HK-2 (cell line): ENCODE measurements at regions not wholly inside any gene's neighbourhood (a gene's known extent, or its start where the extent isn't known, plus 50 kb on each side); places are given as distances from the start of the nearest gene placed in this dataset.
A peak's percentile ranks its signal among the peaks of the same experiment; 100 is the strongest.

Experiments
- DNase-seq: peaks from one replicate; pipeline ENCODE4 v3.0.0-alpha.2; 2018; ENCODE audit not compliant: unreplicated experiment

DNA sequence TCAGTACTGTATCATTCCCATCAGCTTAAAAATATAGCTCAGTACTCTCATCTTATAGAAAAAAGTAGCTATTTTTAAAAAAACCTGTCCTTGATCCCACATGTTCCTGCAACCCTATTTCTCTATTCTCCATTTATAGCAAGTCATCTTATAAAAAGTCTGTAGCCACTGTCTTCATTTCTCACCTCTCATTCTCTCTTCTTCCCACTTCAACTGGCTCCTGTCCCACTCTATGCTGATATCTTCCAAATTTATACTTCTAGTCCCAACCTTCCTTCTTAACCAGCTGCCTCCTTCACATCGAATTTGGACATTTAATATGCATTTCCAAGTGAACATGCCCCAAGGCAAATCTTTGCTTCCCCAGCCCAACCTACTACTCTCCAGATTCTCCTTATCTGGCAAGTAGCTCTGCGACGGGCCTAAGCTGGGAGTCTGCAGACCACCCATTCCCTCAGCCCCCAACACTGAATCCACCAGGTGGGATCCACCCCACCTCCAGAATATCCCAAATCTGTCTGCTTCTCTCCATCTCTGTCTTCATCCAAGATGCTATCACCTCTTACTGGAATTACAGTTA, 52.0 kb upstream of the TANC2 start:
- no peak for DNase-seq

DNA sequence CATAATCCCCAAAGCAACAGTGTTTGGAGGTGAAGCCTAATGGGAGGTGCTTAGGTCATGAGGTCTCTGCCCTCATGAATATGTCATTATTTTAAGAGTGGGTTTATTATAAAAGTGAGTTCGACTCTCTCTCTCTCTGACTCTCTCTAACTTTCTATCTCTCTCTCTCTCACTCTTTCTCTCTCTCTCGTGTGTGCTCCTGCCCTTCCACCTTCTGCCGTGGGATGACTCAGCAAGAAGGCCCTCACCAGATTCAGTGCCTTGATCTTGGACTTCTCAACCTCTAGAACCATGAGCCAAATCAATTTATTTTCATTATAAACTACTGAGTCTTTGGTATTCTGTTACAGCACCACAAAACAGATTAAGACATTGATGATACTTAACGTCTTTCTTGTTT, 53.7 kb upstream of the TANC2 start:
- DNase-seq, result no peak

DNA sequence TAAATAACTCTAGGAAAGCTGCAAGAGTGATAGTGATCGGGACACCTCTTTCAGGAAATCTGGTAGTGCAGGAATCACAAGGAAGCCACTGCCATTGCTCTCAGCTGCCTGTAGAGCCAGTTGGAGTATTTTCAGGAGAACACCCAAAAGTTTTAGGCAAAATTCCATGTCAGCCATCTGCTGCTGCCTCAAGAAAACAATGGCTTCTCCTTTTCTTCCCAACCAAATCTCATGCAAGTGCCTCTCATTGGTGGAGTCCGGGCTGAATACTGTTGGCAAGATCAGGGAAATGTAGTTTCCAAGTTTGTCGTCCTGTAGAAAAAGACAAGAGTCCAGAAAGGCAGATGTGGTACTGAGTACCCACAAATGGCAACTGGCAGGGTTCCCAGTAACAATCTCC, 54.9 kb upstream of the TANC2 start:
- no peak for DNase-seq

DNA sequence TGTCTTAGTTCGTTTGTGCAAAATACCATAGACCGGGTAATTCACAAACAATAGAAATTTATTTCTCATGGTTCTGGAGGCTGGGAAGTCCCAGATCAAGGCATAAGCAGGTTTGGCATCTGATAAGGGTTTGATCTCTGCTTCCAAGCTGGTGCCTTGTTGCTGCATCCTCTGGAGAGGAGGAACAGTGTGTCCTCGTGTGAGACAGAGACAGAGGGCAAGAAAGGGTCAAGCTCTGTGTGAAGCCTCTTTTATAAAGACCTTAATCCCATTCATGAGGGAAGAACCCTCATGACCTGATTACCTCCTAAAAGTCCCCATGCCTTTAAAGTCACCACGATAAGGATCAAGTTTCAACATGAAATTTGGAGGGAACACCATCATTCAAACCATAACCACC, 55.8 kb upstream of the TANC2 start:
- DNase-seq, result no peak

DNA sequence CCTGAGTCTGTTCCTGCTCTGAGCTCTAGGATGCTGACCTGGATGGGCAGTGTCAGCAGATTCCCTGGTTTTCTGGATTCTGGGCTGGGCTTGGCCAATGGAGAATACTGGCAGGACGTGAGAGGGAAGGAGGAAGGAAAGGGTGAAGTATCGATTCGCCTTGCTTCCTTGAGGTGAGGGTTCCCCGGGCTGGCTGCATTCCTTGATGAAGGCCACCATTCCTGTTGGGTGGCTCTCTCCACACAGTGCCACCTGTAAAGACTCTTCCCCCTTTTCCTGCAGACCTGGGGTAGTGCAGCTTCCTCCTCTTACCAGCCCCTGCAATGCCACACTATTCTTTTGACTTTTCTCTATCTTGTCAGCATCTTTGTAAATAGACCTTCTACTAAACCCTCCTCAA, 58.1 kb upstream of the TANC2 start:
- DNase-seq, result no peak

DNA sequence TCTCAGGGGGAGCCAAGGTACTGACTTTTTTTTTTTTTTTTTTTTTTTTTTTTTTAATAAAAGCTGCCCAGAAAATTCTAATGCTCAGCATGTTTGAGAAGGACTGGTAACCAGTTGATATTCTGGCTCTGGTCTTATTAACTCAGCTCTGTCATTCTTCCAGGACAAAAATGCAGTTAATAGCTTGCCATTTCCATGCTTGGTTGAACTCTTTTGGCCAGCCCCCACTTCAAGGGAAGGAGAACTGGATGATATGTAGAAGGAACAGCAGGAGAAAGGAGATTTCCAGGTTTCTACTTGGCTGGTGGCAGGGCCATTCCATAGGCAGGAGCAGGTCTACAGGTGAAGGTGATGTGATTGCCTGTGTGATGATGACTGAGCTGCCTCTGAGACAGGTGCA, 59.2 kb upstream of the TANC2 start:
- no peak for DNase-seq

DNA sequence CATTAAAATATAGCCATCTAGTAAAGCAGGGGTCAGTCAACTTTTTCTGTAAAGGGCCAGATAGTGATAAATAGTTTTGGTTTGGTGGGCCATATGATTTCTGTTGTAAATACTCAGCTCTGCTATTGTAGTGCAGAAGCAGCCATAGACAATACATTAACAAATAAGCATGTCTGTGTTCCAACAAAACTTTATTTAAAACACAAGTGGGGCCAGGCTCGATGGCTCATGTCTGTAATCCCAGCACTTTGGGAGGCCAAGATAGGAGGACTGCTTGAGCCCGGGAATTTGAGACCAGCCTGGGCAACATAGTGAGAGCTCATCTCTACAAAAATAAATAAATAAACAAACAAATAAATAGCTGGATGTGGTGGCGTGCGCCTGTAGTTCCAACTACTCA, 60.8 kb upstream of the TANC2 start:
- DNase-seq, result no peak

DNA sequence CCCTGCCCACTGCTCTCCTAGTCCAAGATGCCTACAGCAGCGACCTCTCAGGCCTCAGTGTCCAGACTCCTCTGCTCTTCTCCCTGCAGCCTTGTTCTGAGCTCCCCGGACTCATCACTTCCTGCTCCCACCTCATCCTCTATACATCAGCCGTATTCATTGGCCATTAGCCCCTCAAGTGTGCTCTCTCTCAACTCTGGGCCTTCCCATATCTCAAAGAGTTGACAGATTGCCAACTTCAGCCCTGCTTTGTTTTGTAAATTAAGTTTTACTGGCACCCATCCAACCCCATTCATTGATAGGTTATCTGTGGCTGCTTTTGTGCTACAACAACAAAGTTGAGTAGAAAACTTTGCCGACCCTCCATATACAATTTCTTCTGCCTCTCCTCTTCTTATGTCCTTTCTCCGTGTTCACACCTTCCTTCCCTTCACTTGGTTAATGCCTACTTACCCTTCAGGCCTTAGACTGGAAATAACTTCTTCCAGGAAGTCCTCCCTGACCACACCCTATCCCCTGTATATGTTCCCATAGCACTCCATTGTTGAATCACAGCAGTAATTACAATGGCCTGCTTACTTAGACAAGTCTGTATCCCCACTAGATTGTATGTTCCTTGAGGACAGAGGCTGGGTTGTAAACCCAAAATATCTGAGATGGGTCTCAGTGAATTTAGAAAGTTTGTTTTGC, 63.4 kb upstream of the TANC2 start:
- no peak for DNase-seq

DNA sequence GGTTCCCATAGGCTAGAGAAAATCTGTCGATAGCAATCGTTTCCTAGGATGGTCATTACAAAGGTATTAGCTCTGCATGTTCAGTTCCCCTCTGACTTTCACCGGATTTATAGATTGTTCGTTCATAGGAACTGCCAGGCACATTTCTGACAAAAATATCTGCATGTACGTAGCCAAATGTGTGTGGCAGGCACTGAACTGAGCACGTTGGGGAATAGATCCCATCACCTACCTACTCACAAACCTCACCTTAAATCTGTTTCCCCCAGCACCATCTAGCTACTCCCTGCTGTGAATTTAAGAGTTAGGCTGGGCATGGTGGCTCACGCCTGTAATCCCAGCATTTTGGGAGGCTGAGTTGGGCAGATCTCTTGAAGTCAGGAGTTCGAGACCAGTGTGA, 64.5 kb upstream of the TANC2 start:
- DNase-seq, result no peak

DNA sequence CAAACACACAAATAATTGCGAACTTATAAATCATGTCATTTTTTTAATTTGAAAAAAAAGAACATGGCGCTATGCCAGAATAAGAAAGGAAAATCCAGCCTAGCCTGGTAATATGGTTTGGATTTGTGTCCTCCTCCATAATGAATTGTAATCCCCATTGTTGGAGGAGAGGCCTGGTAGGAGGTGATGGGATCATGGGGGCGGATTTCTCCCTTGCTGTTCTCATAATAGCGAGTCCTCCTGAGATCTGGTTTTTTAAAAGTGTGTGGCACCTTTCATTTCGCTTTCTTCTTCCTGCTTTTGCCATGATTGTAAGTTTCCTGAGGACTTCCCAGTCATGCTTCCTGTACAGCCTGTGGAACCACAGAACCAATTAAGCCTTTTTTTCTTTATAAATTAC, 65.9 kb upstream of the TANC2 start:
- no peak for DNase-seq

DNA sequence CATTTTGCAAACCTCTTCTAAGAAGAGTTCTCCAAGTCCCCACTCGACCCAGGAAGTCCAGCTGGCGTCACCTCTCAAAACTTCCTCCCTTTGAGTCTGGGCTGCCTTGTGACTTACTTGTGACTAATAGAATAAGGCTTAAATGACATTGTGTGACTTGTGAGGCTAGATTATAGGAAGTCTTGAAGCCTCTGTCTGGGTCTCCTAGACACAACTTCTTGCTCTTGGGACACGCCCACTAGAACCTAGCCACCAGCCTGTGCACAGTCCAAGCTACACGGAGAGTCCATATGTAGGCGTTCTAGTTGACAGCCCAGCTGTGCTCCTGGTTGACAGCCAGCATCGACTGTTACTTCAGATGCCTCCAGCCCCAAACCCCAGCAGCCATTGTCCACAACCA, 66.7 kb upstream of the TANC2 start:
- DNase-seq, result no peak

DNA sequence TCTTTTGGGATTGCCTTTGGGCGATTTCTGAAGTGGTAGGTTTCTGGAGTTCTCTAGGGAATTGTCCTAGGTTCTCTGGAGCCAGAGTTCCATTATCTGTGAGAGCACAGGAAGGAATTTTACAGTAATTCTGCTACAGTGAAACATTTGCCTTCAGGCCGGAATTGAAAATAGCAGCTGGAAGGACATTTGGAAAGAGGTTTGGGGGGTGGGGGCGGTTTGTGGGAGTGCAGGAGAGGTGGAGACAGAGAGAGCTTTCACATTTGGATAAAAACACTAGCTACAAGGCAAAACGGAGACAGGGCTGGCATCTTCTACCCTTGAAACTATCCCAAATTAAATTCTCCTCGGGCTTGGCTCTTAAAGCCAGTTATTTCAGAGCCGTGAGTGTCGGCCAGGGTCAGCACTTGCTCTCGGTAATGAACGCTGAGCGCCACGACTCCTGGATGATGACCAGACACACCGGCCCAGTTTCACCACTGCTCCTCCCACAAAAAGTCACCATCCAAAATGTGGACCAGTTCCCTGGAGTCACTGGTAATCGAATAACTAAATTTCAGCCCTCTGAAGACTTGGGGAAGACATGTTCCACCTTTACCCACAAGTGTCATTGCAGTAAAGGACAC, 67.7 kb upstream of the TANC2 start:
- DNase-seq, result no peak

DNA sequence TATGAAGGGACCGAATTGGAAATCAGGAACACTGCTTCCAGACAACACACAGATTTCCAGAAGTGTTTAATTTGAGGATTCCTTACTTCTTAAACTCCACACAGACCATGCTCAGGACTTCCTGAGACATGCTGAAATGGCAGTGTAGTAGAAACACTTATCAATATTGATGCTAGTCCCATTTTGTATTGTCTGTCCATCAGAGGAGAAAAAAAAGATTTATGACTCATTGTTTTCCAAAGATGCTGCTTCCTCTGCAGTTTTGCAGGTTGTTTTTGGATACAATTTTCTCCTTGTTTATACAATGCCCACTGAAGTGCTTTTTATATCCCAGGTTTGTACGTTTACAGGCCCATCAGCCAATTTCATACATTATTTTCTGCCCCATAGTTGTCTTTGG, 68.3 kb upstream of the TANC2 start:
- no peak for DNase-seq

DNA sequence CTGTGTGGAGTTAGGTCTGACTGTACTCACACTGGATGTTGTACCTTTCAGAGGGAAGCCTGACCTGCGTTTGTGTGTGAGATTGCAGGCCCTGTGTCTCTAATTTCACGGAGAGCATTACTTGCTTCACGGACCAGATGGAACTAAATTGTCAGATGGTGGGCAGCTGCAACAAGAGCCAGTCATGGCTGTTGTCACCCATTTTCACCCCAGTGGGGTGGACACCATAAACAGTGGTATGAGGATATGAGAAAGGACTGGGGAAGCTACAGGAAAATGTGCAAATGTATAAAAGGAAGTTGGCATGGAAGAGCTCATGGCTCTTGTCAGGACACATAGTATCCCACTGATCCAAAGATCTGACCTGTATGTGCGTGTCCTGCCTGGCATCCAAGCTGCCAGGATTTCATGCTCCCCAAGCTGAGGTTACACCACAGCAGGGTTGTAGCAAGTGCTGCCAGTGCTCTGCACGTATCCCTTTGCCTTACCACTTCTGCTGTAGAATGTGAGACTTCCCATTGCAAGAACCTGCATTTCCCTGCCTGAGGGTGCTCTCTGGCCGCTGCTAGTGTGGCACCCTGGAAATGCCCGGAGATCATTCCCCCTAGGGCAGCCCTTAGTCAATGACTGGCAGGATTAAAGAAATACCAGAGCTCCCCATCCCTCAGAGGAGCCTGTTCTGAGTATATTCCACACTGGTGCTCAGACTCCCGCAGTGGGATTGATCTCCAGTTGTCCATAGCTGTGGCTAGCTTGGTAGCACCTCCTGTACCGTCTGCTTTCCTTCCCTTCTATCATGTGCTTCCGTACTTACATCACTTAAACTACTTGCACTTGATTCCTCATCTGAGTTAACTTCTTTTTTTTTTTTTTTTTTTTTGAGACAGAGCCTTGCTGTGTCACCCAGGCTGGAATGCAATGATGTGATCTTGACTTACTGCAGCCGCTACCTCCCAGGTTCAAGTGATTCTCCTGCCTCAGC, 70.4 kb upstream of the TANC2 start:
- DNase-seq, result peak; percentile 62

DNA sequence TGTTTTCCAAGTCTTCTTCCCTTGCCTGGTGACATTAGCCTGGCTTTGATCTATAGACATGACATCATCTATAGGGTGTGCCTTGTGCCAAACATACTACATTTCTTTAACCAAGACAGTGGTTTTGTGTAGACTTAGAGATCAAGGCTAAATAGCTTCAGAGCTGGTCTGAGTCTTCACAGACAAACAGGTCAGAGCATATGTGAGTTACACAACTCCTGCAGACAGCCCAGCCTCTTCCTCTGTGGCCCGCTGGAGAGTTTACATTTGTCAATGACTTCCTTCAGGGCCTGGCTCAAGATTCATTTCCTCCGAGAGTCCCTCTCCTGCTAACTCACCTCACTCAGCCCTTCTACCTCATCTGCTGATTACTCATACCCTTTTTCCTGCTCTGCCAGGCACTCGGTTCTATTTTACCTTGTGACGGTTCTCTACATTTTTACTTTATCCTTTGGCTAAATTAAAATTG, 73.1 kb upstream of the TANC2 start:
- peak; percentile 69 for DNase-seq

DNA sequence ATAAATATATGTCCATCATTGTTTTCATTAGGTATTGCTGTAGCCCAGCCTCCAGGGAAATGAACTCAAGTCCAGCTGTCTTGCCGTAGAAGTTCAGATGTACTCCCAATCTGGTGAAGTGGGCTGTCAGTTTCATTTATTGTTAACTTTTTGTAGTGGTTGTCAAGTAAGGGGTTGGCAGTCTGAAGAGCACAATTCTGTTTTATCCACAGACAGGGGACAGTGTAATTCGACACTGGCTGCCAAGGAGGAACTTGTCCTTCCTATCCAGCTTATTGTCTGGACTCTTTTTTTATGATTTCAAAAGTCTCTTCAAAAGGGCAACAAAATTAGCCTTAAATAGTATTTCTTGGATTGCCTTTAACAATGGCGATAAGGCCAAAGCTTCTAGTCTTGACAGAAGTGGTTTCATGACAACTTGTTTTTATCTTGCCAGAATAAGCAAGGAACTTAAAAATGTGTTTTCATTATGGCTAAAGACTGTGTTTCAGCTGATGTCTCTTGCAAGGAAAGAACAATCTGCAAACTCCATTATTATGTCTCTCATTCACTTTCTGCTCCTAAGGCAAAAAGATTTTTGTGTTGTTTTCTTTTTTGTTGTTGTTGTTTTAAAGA, 73.9 kb upstream of the TANC2 start:
- no peak for DNase-seq

DNA sequence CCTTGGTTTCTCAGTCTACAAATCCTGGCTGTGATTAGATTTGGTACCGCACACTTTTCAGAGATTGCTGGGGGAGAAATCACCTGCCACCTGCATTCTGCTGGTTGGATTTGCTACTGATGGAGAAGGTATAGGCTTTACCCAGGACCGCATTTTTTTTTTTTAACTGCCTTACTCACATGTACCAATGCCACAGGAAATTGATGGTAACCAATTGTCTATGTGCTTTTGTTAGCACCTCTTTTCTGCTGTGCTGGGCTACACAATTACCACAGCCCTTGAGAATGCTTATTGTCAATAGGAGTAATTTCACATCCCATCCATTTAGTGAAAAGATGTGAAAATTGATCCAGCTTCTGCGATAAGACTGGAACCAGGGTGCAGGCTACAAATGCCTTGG, 74.4 kb upstream of the TANC2 start:
- no peak for DNase-seq

DNA sequence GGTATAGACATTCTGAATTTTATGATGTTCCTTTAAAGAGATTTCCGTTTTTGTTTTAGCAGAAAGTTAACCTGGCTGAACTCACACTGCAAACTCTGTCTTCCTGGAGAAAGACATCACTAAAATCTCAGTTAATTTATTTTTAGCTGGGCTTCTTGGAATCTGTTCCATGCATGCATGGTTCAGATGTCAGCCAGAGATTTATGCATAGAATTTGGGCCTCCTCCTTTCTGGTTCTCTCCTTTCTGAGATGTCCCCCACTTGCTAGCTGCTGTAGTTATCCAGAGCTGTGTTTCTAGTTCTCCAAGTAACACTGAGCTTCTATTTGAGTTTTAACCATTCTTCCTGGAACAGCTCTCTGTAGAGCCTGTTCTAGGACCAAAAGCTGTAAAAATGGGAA, 77.3 kb upstream of the TANC2 start:
- DNase-seq, result no peak

DNA sequence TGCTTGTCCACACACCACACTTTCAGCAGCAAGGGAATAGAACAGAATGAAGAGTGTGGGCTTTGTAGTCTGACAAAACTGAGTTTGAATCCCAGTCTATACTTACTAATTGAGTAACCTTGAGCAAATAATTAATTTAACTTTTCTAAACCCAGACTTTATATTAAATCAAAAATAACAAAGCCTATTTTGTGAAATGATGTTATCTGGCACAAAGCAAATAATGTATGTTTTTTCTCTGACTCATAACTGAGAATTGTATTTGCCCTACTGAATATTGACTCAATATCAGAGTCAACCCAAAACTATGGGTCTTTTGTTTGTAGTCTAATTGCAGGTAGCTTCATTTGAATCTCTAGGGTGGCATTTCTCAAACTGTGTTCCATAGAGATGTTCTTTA, 77.9 kb upstream of the TANC2 start:
- DNase-seq, result no peak

DNA sequence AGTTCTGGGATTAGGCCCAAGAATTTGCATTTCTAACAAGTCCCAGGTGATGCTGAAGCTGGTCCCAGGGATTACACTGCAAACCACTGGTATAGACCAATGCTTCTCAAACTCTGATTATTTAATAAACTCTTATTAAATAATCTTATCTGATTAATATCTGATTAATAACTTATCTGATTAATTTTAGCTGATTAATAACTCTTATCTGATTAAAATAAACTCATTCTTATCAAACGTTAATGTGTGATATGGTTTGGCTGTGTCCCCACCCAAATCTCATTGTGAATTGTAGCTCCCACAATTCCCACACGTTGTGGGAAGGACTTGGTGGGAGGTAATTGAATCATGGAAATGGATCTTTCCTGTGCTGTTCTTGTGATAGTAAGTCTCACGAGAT, 78.6 kb upstream of the TANC2 start:
- no peak for DNase-seq

DNA sequence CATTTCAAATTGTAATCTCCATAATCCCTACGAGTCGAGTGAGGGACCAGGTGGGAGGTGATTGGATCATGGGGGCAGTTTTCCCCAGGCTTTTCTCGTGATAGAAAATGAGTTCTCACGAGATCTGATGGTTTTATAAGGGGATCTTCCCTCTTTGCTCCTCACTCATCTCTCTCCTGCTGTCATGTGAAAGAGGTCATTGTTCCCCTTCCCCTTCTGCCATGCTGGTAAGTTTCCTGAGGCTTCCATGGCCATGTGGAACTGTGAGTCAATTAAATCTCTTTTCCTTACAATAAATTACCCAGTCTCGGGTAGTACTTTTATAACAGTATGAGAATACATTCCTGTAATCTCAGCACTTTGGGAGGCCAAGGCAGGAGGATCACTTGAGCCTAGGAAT, 76.7 kb upstream of the MARCHF10 start:
- DNase-seq, result no peak

DNA sequence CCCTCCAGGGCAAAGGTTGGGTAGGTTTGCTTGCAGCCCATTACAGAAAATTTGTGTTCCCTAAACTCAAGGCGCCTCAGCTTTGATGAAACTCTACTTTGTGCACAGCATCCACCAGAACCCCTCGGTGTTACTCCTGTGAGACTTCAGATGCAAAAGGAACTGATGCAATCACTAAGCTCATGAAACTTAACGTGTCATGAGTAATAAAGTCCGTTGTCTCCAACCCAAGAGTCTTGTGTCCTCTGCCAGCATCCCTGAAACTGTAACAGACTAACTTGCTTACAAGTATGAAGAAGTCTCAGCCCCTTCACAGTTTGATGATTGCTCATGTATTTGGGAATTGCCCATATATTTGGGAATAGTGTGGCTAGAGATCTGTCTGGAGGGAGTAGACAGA, 74.8 kb upstream of the MARCHF10 start:
- DNase-seq, result no peak
